HG02884 (cell line): ENCODE measurements at regions not wholly inside any gene's neighbourhood (a gene's known extent, or its start where the extent isn't known, plus 50 kb on each side); places are given as distances from the start of the nearest gene placed in this dataset.
A peak's percentile ranks its signal among the peaks of the same experiment; 100 is the strongest.

Source experiments
- ATAC-seq: cut with Tn5 transposase; IDR thresholded peaks from one replicate; pipeline ENCODE4 v1.9.1; 2021; ENCODE audit warnings: mild to moderate bottlenecking, moderate library complexity; ENCODE audit not compliant: unreplicated experiment

DNA sequence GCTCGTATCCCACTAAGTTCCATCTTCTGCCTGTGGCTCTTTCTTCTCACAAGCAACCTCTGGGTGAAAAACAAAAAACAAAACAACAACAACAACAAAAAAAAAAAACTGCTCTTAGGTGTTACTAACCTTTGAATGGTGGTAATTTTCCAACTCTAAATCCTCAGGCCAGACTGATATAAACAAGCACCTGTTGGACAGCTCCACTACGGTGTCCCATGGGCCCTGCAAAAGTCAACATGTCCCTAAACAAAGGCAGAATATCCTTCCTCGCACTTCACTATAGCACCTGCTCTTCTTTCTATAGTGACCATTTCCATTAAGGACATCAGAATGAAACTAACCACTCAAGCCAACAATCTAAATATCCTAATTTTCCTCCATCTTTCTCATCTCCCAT lies 54.6 kb upstream of the PARM1 start:
- no peak for ATAC-seq

DNA sequence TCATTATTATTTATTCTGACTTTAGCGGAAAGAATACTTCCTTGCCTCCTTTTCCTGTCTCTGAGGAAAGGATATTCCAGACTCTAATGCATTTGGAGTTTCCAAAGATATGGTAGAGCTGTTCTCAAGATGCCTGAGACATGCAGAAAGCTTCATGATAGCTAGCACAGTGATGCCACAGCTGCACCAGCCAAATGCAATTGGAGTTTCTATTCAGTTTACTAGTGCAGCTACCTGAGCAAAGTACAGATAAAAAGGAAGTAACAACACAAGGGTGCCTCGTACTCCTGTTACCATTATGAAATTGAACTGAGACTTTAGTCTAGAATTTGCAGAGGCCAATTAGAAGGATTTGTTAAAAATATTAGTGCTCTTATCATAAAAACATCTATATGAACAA lies 57.5 kb upstream of the PARM1 start:
- no peak for ATAC-seq

DNA sequence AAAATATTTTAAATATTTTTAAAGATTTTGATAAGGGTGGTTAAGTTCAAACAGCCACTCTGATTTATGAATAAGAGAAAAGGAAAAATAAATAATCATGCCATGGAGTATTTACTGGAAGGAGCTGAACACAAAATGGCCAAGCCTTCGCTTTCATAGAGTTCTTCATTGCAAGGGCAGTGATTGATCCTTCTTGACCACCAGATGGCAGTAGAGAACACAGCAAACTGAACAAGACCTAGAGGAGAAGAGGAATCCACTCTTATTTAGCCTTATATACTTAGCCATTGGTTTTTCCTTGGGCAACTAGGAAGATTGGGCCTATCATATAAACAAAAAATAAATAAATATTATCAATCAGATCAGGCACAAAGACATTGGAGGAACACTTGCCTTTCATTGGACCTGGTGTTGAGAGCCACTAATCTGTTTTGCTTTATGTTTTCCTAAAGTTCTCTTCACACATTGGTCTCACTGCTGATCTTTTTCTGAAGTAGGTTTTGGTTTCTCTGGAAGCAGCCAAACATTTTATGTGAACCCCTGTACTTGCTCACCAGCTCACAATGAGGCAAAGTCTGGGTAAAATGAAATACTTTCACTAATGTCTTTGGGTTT lies 58.1 kb upstream of the PARM1 start:
- peak; percentile 41 for ATAC-seq

DNA sequence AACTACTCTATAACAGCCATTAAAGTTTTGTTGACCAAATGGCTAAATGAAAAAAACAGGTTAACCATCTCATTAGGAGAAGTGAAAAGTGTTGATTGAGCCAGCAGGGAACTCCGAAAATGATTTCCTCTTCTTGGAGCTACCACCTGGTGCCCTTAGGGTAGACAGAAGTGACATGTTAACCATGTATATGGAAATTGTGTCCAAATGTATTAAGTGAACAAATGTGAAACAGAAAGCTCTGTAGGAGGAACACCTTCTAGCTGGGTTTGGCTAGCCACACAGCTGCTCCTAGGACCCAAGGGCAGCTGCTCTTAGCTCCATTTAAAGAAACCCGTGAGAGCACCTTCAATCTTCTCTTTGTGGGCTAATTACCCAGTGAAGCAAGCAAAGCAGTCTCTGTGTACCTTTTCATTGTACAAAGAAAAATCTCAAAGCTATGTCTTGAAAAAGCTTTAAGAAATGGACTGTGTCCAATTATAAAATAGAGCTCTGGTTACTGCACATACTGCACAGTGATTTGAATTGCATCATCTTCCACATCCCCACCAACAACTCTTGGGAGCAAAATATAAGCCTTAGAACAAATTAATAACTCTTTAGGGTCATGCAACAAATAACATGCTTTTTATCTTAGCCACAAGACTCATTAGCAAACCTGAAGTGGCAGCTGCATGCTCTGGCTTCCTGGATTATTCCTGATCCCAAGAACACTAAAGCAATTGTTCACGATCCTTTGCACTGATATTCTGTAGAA lies 59.2 kb upstream of the PARM1 start:
- peak; percentile 94 for ATAC-seq

DNA sequence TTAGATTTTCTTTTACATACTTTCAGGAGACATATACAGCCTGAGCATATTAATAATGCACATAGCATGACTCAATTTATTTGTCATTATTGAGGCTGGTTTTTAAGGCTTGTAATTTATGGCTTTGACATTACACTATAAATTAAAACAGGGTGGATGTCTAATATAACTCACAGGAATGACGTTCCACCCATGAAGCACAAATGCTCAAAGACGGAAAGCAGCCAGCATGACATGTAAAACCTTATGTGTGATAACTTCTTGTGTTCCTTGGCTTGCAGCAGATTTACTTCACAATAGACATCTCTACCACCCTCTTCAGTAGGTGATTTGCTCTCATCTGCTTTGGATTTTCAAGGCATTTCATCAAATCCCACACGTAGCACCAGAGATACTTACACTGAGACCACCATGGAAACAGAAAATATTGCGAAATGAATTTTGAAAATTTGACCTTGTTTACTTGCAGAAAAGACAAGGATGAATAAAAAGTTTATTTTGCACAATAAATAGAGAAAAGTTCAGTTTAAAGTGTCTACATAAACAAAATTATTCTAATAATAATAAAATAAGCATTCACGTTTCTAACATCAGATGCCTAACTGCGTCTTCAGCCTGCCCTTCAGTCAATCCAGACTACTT lies 64.7 kb upstream of the BTC start:
- ATAC-seq = no peak

DNA sequence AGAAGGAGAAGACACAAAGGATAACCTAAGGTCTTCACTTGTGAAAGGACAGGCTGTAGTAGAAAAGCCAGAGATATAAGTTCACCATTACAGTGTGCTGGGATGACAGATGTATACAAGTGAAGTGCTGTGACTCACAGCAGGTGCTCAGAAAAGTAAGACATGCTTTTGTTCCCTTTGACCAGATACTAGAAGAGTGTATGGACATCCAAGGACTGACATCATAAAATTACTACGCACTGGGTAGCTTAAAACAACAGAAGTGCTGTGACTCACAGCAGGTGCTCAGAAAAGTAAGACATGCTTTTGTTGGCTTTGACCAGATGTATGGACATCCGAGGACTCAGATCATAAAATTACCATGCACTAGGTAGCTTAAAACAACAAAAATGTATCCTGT lies 61.6 kb upstream of the BTC start:
- no peak for ATAC-seq

DNA sequence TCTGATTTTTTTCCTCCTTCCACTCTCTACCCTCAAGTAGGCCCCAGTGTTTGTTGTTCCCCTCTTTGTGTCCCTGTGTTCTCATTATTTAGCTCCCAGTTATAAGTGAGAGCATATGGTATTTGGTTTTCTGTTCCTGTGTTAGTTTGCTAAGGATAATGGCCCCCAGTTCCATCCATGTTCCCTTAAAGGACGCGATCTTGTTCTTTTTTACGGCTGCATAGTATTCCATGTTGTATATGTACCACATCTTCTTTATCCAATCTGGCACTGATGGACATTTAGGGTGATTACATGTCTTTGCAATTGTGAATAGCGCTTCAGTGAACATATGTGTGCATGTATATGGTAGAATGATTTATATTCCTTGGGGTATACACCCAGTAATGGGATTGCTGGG lies 54.5 kb upstream of the BTC start:
- no peak for ATAC-seq

DNA sequence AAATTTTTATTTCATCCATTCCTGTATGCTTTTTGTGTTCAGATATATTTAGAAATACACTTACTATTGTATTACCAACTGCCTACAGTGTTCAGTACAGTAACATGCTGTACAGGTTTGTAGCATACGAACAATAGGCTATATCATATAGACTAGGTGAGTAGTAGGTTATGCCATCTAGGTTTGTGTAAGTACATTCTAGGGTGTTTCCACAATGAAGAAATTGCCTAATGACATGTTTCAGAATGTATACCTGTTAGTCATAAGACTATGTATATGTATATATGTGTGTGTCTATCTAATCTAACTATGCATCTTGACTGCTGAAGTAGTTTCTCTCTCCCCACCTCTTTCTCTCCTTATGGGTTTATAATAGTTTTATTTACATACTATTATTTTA lies 51.5 kb upstream of the BTC start:
- ATAC-seq = no peak
